Activated CD4-positive, alpha-beta T cell treated with anti-CD3 and anti-CD28 coated beads for 36 hours (primary cell): ENCODE measurements at regions not wholly inside any gene's neighbourhood (a gene's known extent, or its start where the extent isn't known, plus 50 kb on each side); places are given as distances from the start of the nearest gene placed in this dataset.

ENCODE experiments used
- ATAC-seq: fragments of 200-7000 bp; cut with Tn5 transposase; one replicate; pipeline ENCODE4 v1.10.0; 2021; ENCODE audit warnings: mild to moderate bottlenecking, moderate library complexity
- CTCF ChIA-PET: fragments of 350-600 bp; sonication (Branson Sonifier 250); formaldehyde crosslinking; loops from one replicate; lab custom pipeline; 2021; ENCODE audit warnings: antibody characterized with exemption; lab: Charles Lee
- POLR2A ChIA-PET: fragments of 350-600 bp; sonication (Branson Sonifier 250); formaldehyde crosslinking; loops from one replicate; lab custom pipeline; 2021; ENCODE audit warnings: antibody characterized with exemption, inconsistent platforms; lab: Charles Lee
- DNase-seq: peaks from one replicate; pipeline ENCODE4 v3.0.0-alpha.2; 2020
- H3K27ac Mint-ChIP-seq: one replicate; pipeline ENCODE4 v1.8.0; 2021; ENCODE audit warnings: mixed read lengths
- H3K27me3 Mint-ChIP-seq: one replicate; pipeline ENCODE4 v1.8.0; 2021; ENCODE audit warnings: mixed read lengths
- H3K36me3 Mint-ChIP-seq: one replicate; pipeline ENCODE4 v1.8.0; 2021; ENCODE audit warnings: low read depth, mixed read lengths
- H3K4me1 Mint-ChIP-seq: one replicate; pipeline ENCODE4 v1.8.0; 2021; ENCODE audit warnings: mixed read lengths
- H3K4me3 Mint-ChIP-seq: one replicate; pipeline ENCODE4 v1.8.0; 2021; ENCODE audit warnings: mild to moderate bottlenecking, moderate library complexity, mixed read lengths
- H3K9me3 Mint-ChIP-seq: one replicate; pipeline ENCODE4 v1.8.0; 2021; ENCODE audit warnings: low read depth, mixed read lengths
- intact Hi-C, 2 experiments: fragments of 100-400 bp; cut with DNase I in 1 of 2; cut with micrococcal nuclease in 1 of 2; formaldehyde crosslinking; loops; one replicate each; pipeline versions ENCODE4 v1.14.2 to v1.15.1; 2022 to 2024; cut with DNase I, micrococcal nuclease

DNA sequence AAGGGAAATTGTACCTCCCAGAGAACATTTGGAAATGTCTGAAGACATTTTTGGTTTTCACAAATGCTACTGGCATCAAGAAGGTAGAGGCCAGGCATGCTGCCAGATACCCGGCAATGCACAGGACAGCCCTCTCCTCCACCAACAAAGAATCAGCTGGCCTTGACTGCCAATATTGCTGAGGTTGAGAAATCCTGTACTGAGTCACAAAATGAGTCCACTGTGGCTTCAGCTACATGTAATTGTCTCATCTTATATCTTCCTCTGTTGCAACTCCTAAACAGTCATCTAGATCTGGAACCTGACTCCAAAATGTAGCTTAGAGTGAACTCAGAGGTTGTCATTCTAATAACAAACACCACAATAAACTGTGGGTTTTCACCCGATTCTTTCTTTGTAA lies 327.5 kb upstream of the POGK start:
- Mint-ChIP-seq H3K36me3 (no peaks in the 10 kb centered on the region), H3K4me3 (no peak overlapping the region), H3K27ac (no peak overlapping the region), H3K4me1 (no peaks in the 10 kb centered on the region), H3K27me3 (peaks cover 7% of the 10 kb centered on the region), H3K9me3 (no peaks in the 10 kb centered on the region)
- intact Hi-C loops, result no loop called here
- CTCF ChIA-PET, result no interaction called here
- POLR2A ChIA-PET, result no interaction called here
- DNase-seq (no peak), ATAC-seq (no peak)

DNA sequence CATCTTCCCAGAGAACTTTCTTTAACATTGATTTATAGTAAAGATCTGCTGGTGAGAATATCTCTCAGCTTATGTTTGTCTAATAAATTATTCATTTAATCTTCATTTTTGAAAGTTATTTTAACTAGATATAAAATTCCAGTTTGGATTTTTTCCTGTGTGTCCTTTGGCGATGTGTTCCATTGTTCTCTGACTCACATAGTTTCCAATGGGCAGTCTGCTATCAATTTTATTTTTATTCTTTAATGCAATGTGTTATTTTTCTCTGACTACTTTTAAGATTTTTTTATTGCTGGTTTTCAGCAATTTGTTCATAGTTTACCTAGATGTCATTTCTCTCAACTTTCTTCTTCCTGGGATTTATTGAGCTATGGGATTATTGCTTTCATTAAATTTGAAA lies 325.2 kb upstream of the POGK start:
- no peak overlapping the region for H3K4me3 Mint-ChIP-seq
- H3K36me3 Mint-ChIP-seq, result no peaks in the 10 kb centered on the region
- H3K4me1 Mint-ChIP-seq, result no peaks in the 10 kb centered on the region
- H3K27ac Mint-ChIP-seq, result no peak overlapping the region
- CTCF ChIA-PET, result interaction anchor here (1.5 kb wide), 1 partner anchor 9 kb away, joined by 5 read pairs; no protein-coding TSS in a partner anchor
- H3K9me3 Mint-ChIP-seq, result no peaks in the 10 kb centered on the region
- H3K27me3 Mint-ChIP-seq, result peaks cover 5% of the 10 kb centered on the region
- POLR2A ChIA-PET, result no interaction called here
- intact Hi-C loops, result no loop called here
- ATAC-seq (no peak), DNase-seq (no peak)

DNA sequence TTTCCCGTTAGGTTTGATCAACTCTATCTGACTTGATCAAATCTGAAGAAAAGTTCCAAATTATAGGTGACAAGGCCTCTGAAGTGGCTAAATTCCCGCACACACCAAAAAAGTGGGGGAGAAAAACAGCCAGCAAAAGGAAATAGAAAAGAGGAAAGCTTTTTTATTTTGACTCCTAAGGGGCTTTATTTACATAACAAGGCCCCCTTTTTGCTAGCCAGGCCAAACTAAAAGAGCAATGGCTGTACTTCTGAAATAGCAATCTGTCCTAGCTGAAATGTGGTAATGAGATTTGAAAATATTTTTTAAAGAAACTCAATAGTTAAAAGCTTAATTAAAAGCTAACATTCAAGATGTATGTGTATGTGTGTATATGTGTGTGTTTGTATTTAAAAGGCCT lies 311.5 kb upstream of the POGK start:
- CTCF ChIA-PET, result interaction anchor here (0.6 kb wide), 1 partner anchor 1134 kb away, joined by 4 read pairs; no protein-coding TSS in a partner anchor

DNA sequence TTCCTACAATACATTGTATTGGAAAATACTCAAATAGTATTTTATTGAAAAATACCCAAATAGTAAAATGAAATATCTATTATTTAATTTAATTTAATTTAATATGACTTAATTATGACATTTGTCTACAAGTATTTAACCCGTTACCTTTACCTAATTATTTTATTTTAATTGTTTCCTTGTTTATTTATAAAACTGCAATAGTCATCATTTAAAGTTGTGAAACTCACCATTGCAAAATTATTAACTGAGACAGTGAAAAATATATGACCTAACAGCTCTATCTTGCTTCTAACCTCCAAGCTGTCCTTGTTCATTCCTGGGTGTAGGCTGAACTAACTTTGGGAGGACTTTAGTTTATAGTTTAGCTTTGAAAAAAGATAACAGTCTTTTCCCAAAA lies 300.6 kb upstream of the POGK start:
- H3K4me3 Mint-ChIP-seq, result no peak overlapping the region
- ChIA-PET CTCF (no interaction called here), POLR2A (no interaction called here)
- H3K36me3 Mint-ChIP-seq, result no peaks in the 10 kb centered on the region
- H3K27me3 Mint-ChIP-seq, result peaks cover 4% of the 10 kb centered on the region
- intact Hi-C loops, result no loop called here
- no peaks in the 10 kb centered on the region for H3K4me1 Mint-ChIP-seq
- DNase-seq, result no peak
- no peak overlapping the region for H3K27ac Mint-ChIP-seq
- H3K9me3 Mint-ChIP-seq, result peaks cover 2% of the 10 kb centered on the region
- no peak for ATAC-seq

More for the DNA sequence above, 311.5 kb upstream of the POGK start:
- H3K9me3 Mint-ChIP-seq, result no peaks in the 10 kb centered on the region
- ATAC-seq, result no peak
- no peak overlapping the region for H3K4me3 Mint-ChIP-seq
- intact Hi-C loops, result no loop called here
- no peak overlapping the region for H3K27ac Mint-ChIP-seq
- peaks cover 3% of the 10 kb centered on the region for H3K27me3 Mint-ChIP-seq
- H3K36me3 Mint-ChIP-seq, result no peaks in the 10 kb centered on the region
- H3K4me1 Mint-ChIP-seq, result no peaks in the 10 kb centered on the region
- no peak for DNase-seq
- POLR2A ChIA-PET, result no interaction called here

DNA sequence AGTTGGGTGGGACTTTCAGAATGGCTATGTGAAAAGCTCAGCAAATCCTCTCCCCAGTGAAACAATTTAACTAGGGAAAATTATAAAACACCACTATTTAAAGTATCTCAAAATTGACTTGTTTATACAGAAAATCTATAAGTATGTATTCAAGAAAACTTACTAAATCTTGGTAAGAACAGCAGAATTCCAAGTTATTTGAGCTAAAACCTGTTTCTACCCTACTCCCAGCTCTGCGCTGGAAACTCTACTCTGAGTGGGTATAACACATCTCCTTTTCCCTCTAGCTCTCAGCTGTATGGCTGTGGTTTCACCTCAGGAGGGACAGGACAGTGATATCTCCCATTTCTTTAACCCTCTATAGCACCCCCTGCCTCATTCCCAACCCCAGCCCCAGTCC lies 295.2 kb upstream of the POGK start:
- Mint-ChIP-seq H3K27me3 (peaks cover 3% of the 10 kb centered on the region), H3K36me3 (no peaks in the 10 kb centered on the region), H3K27ac (no peak overlapping the region), H3K4me3 (no peak overlapping the region), H3K4me1 (no peaks in the 10 kb centered on the region), H3K9me3 (peaks cover 9% of the 10 kb centered on the region)
- intact Hi-C loops, result no loop called here
- no peak for DNase-seq
- ChIA-PET CTCF (no interaction called here), POLR2A (interaction anchor here (0.6 kb wide), 1 partner anchor 148 kb away, joined by 8 read pairs; no protein-coding TSS in a partner anchor)
- no peak for ATAC-seq

DNA sequence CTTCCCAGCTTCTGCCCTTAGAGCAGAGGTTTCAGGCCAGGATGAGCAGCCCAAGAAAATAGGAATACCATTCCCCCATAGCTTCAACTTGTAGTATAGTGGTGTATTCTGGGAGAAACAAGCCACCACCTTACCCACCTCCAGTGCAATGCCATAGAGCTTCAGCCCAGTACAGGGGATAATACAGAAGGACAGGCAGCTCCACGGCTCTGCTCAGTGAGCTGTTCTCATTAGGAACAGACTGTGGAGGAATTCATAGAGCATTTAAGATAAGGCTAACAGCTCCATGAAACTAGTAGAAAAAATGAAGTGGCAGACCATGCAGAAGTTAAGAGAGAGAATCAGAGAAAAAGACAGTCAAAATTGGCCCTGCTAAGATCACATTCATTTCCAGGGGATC lies 294.7 kb upstream of the POGK start:
- Mint-ChIP-seq H3K36me3 (no peaks in the 10 kb centered on the region), H3K27me3 (peaks cover 5% of the 10 kb centered on the region), H3K4me1 (no peaks in the 10 kb centered on the region), H3K27ac (no peak overlapping the region), H3K4me3 (no peak overlapping the region), H3K9me3 (peaks cover 12% of the 10 kb centered on the region)
- CTCF ChIA-PET, result no interaction called here
- ATAC-seq (no peak), DNase-seq (no peak)
- intact Hi-C loops, result no loop called here
- POLR2A ChIA-PET, result no interaction called here

DNA sequence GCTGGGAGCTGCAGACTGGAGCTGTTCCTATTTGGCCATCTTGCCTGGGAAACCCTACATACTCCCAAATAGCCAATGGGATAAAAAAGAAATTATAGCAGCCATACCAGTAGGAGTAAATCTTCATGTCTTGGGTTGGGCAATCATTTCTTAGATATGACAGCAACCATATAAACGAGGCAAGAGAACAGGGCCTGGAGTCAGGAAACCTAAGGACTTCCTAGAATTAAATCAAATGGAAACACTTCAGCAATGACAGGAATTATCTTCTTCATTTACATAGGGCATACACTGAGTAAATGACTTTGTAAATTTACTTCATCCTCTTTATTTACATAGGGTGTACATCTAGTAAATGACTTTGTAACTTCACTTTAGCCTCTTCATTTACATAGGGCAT lies 286.6 kb upstream of the POGK start:
- Mint-ChIP-seq H3K36me3 (no peaks in the 10 kb centered on the region), H3K27ac (no peak overlapping the region), H3K27me3 (peaks cover 9% of the 10 kb centered on the region), H3K4me3 (no peak overlapping the region), H3K4me1 (no peaks in the 10 kb centered on the region), H3K9me3 (peaks cover 20% of the 10 kb centered on the region)
- intact Hi-C loops, result no loop called here
- DNase-seq (no peak), ATAC-seq (no peak)
- POLR2A ChIA-PET, result no interaction called here
- CTCF ChIA-PET, result no interaction called here

DNA sequence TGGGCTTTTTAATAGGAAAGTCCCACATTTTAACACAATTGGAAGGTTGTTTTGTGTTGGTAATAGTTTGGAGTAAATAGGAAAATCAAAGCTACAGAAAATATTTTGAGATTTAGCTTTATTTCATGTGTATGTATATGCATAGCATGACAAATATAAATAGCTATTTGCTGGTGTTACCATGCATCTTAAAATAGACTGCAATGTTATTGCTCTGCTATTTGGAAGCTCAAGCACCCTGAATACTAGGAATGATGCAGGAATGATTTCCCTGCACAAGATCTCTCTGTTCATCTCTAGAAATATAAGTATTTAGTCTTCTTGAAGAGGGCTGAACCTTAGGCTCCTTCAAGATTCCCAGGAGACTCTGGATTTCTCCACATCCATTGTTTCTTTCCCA lies 268.3 kb upstream of the POGK start:
- intact Hi-C loops, result no loop called here
- no peak overlapping the region for H3K4me3 Mint-ChIP-seq
- no peak for DNase-seq
- no peaks in the 10 kb centered on the region for H3K9me3 Mint-ChIP-seq
- CTCF ChIA-PET, result no interaction called here
- no peaks in the 10 kb centered on the region for H3K36me3 Mint-ChIP-seq
- POLR2A ChIA-PET, result no interaction called here
- H3K27ac Mint-ChIP-seq, result no peak overlapping the region
- no peaks in the 10 kb centered on the region for H3K4me1 Mint-ChIP-seq
- H3K27me3 Mint-ChIP-seq, result peaks cover 4% of the 10 kb centered on the region
- ATAC-seq, result no peak

DNA sequence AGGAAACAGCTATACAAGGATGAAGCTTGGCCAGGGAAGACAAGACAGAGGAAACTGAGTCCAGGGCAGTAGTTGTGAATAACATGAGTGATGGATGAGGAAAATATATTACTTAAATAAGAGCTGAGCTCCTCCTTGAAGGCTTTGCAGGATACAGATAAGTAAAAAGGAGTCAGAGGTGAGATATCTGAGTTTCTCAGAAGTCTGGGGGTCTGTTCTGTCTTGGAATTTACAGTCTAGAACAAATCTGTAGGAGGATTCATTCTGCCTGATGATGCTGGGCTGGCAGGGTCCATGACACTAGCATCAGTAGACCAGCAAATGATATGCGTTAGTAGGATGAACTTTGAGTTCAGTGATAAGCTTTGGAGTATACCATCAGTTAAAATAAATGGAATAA lies 266.1 kb upstream of the POGK start:
- no peaks in the 10 kb centered on the region for H3K4me1 Mint-ChIP-seq
- no peak overlapping the region for H3K27ac Mint-ChIP-seq
- intact Hi-C loops, result no loop called here
- ChIA-PET CTCF (interaction anchor here (0.6 kb wide), 1 partner anchor 72 kb away, joined by 4 read pairs; no protein-coding TSS in a partner anchor), POLR2A (no interaction called here)
- DNase-seq, result no peak
- no peak overlapping the region for H3K4me3 Mint-ChIP-seq
- H3K27me3 Mint-ChIP-seq, result peaks cover 8% of the 10 kb centered on the region
- ATAC-seq, result no peak
- H3K36me3 Mint-ChIP-seq, result no peaks in the 10 kb centered on the region
- no peaks in the 10 kb centered on the region for H3K9me3 Mint-ChIP-seq

DNA sequence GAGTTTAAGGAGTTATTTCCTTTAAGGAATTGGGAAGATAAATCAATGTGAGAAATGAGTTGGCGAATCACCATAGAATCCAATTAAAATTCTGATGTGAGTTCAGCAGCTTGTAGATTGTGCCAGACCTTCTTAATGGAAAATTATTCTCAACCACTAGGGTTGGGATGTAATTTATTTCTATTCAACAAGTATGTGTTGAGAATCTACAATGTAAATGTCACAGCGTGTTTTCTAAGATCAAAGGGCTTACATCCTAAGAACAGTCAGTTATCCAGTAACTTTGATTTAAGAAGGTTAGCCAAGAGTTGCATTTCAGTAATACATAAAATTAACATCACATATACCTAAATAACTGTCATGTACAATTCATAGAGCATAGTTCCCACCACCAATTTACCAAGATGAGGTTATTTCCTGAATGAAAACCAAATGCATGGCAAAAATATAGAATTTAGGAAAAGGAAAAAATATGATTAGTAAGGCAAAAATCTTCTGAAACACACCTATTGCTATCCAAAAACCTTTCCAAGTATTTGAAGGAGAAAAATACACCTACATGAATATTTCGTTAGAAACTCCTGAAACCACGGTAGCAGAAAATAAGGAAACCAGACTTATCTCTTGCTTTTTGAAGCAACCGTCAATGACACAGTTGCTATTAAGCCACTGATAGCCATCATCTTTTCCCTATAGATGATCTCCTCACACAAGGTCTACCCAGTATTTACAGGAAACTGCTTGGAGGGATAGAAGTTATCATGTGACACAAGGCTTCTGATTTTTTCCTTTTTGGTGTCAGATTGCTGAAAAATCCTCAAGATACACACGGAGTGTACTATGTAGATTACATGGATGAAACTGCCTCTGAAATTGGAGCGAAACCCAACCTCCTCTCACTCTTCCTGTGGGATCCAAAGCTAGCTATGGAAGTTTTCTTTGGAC lies 259.4 kb upstream of the POGK start:
- Mint-ChIP-seq H3K9me3 (no peaks in the 10 kb centered on the region), H3K4me1 (no peaks in the 10 kb centered on the region), H3K36me3 (no peaks in the 10 kb centered on the region), H3K27ac (no peak overlapping the region), H3K27me3 (peaks cover 24% of the 10 kb centered on the region), H3K4me3 (no peak overlapping the region)
- intact Hi-C loops, result no loop called here
- POLR2A ChIA-PET, result no interaction called here
- no peak for DNase-seq
- CTCF ChIA-PET, result no interaction called here
- ATAC-seq, result no peak

DNA sequence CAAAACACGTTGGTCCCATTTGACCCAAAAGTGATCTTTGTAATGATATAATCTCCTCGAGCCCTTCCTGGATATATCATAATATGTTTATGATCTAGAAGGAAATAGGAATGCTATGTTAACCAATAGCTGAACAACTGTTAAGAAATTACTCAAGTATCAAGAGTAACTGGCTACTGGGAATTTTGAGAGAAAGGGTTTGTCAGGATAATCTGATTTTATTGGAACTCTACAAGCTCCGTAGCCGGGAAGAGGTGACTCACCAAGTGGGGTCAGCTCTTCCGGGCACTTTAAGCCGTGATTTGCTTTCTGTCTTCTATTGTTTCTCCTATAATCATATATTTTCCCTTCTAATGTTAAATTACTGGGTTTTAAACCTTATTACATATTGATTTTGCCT lies 250.5 kb upstream of the POGK start:
- H3K36me3 Mint-ChIP-seq, result no peaks in the 10 kb centered on the region
- ChIA-PET CTCF (no interaction called here), POLR2A (interaction anchor here (0.6 kb wide), 1 partner anchor 559 kb away, joined by 3 read pairs; no protein-coding TSS in a partner anchor)
- no peaks in the 10 kb centered on the region for H3K4me1 Mint-ChIP-seq
- H3K27ac Mint-ChIP-seq, result no peak overlapping the region
- H3K4me3 Mint-ChIP-seq, result no peak overlapping the region
- peaks cover 6% of the 10 kb centered on the region for H3K27me3 Mint-ChIP-seq
- ATAC-seq (no peak), DNase-seq (no peak)
- H3K9me3 Mint-ChIP-seq, result no peaks in the 10 kb centered on the region
- intact Hi-C loops, result no loop called here

DNA sequence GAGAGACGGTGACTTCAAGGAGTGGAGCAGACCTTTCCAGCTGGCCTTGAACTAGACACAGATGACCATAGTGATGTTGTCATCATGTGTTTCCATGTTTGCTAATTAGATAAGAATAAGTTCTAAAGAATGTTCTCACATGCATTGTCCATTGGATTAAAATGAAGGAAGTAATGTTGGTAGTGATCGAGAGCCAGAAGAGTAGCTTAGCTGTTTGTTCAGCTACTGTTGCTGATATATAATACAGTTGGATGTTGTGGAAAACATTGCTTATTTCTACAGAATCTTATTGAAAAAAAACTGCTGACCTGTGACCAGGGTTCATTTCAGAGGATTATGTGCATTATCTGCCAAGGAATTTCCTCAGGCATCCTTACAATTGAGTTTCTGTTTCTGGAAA lies 249.1 kb upstream of the POGK start:
- DNase-seq (no peak), ATAC-seq (no peak)
- CTCF ChIA-PET, result no interaction called here
- intact Hi-C loops, result loop anchor here in 1 of 2 experiments (5.0 kb wide), 1 partner anchor 1413 kb away; no protein-coding TSS in a partner anchor
- H3K27ac Mint-ChIP-seq, result no peak overlapping the region
- peaks cover 8% of the 10 kb centered on the region for H3K27me3 Mint-ChIP-seq
- no peaks in the 10 kb centered on the region for H3K4me1 Mint-ChIP-seq
- H3K9me3 Mint-ChIP-seq, result no peaks in the 10 kb centered on the region
- no peak overlapping the region for H3K4me3 Mint-ChIP-seq
- no peaks in the 10 kb centered on the region for H3K36me3 Mint-ChIP-seq
- POLR2A ChIA-PET, result no interaction called here
